Femur (tissue), 1 donor: ENCODE measurements at regions not wholly inside any gene's neighbourhood (a gene's known extent, or its start where the extent isn't known, plus 50 kb on each side); places are given as distances from the start of the nearest gene placed in this dataset.

Source experiments
- DNase-seq: peaks from one replicate; pipeline ENCODE4 v3.0.0-alpha.2; 2017

DNA sequence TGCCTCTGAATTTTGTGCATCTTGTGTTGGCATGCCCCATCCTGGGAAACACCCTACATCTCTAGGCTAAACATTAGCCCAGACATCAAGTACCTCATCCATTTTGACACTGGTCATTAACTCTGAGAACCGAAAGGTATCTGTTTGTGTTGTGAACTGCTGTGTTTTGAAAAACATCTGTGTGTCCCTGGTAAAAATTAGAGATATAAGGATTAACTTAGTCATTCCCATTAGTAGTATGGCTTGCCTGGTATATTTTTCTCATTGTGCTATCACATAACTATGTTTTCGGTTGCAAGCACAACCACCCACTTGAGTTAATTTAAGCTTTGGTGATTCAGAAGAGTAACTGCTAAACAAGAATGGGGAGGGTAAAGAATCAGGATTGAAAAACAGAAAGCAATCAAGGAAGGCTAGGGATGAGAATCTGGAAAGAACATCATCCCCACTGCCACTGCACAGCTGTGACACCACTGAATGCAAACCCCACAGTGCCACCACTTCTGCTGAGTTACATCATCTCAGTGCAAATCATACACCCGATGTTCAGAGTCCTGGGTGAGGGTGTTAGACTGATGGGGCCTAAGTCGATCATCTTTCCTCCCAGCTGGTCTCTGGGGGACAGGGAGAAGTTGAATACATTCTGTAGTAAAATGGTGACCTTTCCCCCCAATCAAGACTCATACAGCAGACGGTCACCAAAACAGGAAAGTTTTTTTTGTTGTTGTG lies 234.0 kb downstream of the EPHA4 start:
- DNase-seq, result no peak

DNA sequence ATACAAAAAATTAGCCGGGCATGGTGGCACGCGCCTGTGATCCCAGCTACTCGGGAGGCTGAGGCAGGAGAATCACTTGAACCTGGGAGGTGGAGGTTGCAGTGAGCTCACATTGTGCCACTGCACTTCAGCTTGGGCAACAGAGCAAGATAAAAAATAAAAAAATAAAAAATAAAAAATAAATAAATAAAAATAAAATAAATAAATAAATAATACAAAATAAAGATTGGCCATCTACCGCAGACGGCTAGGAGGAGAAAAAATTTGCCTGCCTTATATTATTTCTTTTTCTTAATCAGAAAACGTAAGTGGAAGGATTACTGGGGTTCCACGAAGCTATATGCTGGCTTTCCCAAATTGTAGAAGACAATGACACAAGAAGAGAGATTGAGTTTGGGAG lies 229.7 kb downstream of the EPHA4 start:
- DNase-seq, result no peak

DNA sequence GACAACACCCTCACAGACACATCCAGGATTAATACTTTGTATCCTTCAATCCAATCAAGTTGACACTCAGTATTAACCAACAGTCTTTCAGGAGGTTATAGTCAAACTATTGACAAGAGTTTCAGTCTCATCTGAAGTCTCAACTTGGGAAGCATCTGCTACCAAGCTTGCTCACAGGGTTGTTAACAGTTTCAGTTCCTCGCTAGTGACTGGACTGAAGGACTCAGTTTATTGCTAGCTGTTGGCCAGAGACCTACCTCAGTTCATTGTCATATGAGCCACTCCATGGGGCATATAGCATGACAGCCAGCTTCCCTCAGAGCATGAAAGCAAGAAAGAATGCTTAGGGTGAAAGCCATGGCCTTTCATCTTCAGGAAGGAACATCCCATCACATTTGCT lies 228.6 kb downstream of the EPHA4 start:
- no peak for DNase-seq

DNA sequence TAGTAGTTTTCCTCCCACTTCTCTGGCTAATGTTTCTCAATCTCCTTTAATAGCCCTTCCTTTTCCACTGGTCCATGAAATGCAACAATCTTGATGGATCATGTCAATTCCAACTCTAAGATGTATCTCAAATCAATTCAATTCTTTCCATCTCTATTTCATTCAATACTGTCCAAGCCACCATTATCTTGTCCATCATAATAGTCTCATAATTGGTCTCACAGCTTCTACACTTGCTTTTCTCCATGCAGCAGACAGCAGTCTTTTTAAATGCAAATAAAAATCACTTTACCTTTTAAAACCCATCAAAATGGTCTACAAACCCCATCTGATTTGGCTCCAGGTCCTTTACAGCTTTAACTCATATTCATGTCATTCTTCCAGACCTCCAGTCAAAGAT lies 226.6 kb downstream of the EPHA4 start:
- no peak for DNase-seq

DNA sequence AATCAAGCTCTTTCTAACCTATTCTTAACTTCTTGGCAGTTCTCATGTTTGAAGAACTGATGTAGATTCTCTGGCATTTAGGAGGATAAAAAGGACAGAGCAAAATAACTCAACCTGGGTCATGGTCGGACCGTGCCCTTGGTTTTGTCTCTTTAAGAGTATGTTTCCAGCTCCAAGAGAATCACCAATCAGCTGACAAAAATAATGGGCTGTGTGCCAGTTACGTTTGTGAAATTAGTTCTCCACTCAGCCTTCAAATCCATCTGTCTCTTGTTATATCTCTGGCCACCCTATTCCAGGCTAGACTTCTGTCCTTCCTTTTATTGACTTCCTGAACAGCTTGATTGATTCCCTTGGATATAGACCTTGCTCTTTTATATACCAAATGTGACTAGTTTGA lies 225.7 kb downstream of the EPHA4 start:
- no peak for DNase-seq

DNA sequence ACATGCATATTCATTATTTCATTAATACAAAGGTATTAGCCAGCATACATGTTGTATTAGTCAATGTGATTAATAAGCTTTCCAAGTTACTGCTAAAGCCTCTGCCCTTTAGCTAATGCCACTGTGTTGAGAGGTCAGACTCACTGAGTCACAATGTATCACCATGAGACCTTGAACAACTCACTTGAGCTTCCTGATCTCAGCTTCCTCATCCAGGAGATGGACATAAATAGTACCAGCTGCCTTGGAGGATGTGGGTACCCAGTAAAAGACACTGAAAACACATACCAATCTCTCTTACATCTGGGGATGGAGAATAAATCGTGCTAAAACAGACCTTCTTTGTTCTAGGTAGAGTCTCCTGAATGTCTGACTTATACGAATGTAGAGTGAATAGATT lies 224.6 kb downstream of the EPHA4 start:
- DNase-seq, result no peak

DNA sequence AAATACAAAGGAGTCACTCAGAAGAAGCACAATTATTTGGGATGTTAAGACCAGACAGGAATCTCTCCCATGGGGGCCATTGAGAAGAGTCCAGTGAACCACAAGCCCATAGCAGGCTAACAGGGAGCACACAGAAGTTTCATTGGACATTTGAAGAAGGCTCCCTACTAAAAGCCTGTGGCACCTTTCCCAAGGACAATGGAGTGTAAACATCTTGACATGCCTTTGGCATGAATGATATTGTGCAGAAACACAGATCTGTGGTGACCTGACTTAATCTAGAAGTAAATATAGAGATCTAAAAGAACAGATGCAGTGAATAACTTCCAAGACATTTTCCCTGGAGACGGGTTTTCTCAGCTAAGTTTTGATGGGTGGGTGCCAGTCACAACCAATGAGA lies 221.5 kb downstream of the EPHA4 start:
- no peak for DNase-seq

DNA sequence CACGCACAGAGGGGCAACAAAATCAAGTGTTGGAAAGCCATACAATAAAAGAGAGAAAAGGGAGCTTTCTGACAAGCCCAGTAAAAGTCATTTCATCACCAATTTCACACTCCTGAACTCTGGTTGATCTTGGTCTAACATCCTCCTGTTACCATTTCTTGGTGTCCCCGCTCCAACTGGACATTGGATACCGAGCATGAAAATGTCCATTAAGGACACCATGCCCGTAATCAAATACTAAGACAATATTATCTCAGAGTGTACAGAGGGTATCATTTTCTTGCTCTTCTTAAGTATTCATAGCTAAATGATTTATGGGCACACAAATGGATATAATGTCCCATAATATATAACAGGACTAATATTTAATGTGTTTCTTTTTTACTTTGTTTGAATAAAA lies 218.9 kb downstream of the EPHA4 start:
- no peak for DNase-seq

DNA sequence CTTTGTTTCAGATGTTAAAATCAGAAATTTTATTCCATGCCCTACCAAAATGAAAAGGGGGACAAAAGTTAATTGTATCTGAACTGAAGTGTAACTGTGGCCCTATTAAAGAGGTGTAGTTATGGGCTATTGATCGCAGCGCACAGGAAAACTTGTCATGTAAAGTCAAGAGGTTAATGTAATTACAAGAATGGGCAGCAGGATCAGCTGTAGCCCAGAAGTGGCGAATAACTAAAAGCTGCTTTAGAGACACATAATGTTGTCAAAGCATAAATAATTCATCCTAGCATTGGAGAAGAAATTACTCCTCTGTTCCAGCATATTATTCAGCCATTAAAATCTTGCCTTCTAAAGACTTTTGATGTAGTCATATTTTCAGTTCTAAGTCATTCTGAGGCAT lies 211.8 kb downstream of the EPHA4 start:
- no peak for DNase-seq

DNA sequence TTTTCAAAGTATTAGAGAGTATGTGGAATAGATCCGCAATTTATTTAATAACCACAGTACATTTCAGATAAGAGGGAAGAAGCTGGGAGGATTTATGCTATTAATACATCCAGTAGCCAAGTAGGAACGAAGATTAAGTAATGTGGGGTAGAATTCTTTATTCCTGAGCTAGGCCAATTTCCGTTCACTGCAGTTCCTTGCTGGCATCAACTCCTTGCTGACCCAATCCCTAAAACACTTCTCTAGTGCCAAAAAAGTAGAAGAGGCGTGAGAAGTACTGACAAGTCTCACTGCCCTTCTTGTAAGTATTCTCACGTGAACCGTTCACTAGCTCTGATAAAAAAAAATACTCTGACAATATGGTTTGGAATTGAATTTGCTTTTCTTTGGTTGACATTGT lies 211.4 kb downstream of the EPHA4 start:
- no peak for DNase-seq

DNA sequence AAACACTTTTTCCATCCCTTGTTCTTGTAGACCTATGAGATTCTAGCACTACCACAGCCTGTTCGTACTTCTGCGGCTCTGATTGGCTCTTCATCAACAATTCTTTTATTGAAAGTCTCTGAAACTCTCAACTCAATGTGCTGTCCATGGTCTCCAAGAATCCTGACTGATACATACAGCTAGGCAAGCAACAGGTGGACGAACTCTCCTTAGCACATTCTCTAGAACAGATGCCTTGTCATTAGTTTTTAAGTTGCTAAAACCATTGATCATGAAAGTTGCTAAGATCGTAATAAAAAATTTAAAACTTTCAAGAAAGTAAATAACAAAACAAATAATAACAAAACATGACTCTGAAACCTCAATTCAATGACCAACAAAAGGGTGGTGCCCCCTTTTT lies 210.5 kb downstream of the EPHA4 start:
- DNase-seq, result no peak

DNA sequence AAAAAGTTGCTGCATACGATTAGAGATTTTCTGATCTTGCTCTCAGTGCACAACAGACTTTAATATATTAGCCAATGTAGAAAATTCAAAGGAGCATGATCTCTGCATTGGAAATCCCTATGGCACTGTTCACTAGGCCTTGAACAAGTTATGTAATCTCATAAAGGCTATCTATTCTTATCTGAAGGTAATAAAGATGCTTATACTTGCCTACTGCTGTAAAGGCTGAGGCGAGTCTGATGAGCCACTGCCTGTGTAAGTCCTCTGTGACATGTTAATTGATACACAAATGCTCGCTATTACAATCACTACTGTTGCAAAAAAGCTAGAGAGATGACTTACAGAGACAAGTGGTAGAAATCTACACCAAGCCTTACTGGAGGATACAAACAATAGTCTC lies 207.4 kb downstream of the EPHA4 start:
- no peak for DNase-seq
